ENCODE measurements at regions not wholly inside any gene's neighbourhood (a gene's known extent, or its start where the extent isn't known, plus 50 kb on each side); places are given as distances from the start of the nearest gene placed in this dataset.

GRCh38 chr1:4972761-4973320 lies 318.4 kb downstream of the AJAP1 start:
- TF ChIP-seq, protein P1, sequence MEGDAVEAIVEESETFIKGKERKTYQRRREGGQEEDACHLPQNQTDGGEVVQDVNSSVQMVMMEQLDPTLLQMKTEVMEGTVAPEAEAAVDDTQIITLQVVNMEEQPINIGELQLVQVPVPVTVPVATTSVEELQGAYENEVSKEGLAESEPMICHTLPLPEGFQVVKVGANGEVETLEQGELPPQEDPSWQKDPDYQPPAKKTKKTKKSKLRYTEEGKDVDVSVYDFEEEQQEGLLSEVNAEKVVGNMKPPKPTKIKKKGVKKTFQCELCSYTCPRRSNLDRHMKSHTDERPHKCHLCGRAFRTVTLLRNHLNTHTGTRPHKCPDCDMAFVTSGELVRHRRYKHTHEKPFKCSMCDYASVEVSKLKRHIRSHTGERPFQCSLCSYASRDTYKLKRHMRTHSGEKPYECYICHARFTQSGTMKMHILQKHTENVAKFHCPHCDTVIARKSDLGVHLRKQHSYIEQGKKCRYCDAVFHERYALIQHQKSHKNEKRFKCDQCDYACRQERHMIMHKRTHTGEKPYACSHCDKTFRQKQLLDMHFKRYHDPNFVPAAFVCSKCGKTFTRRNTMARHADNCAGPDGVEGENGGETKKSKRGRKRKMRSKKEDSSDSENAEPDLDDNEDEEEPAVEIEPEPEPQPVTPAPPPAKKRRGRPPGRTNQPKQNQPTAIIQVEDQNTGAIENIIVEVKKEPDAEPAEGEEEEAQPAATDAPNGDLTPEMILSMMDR (IDR thresholded peaks at IDR 0.05), result no peak
- no peak for TF ChIP-seq EZH2 (IDR thresholded peaks at IDR 0.05)
- H3K36me3 Mint-ChIP-seq, result no peaks in the 10 kb centered on the region
- no peak overlapping the region for H3K27ac ChIP-seq
- DNase-seq (ENCODE audit: low spot score), result no peak
- no peaks in the 10 kb centered on the region for H3F3A ChIP-seq (ENCODE audit: low read depth)
- no peak overlapping the region for H2AFZ ChIP-seq (replicated peaks)
- no peaks in the 10 kb centered on the region for H3K27me3 ChIP-seq
- no peak overlapping the region for H3K4me2 ChIP-seq
- no peaks in the 10 kb centered on the region for H3K4me1 ChIP-seq
- H3K9ac ChIP-seq, result no peak overlapping the region
- H4K20me1 ChIP-seq (ENCODE audit: low read depth), result no peaks in the 10 kb centered on the region
- no peaks in the 10 kb centered on the region for H3K9me3 Mint-ChIP-seq
- H3K27ac Mint-ChIP-seq, result no peak overlapping the region
- no peaks in the 10 kb centered on the region for H3K36me3 ChIP-seq
- no peak overlapping the region for H3K4me3 Mint-ChIP-seq
- H3K79me2 ChIP-seq (ENCODE audit: low read depth), result no peaks in the 10 kb centered on the region
- peaks cover 6% of the 10 kb centered on the region for H3K27me3 Mint-ChIP-seq (ENCODE audit: insufficient read depth, low read depth)
- H3K4me3 ChIP-seq, result no peak overlapping the region
- H3K9me3 ChIP-seq (ENCODE audit: low read depth), result no peaks in the 10 kb centered on the region
- no peaks in the 10 kb centered on the region for H3K4me1 Mint-ChIP-seq

DNA sequence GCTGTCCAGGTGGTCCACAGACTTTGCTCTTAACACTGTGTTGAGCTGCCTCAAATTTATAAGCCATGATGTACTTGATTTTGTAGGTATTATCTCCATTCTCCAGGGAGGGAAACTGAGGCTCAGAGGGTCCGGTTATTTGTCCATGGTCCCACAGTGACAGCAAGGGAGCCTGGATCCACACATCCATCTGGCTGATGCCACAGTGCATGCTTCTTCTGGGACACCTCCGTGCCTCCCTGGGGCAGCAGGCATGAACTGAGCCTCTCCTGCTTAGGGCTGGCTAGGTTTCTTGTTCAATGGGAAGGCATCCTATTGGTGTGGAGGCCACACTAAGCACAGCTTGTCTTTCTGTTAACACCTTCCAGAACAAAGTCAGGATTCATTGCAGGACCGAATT lies 317.3 kb downstream of the AJAP1 start:
- Histone ChIP-seq H3K9me3 (ENCODE audit: low read depth) (no peaks in the 10 kb centered on the region), H3K4me3 (no peak overlapping the region), H3K4me1 (no peaks in the 10 kb centered on the region), H3K27me3 (no peaks in the 10 kb centered on the region), H3F3A (ENCODE audit: low read depth) (no peaks in the 10 kb centered on the region), H4K20me1 (ENCODE audit: low read depth) (no peaks in the 10 kb centered on the region), H3K79me2 (ENCODE audit: low read depth) (no peaks in the 10 kb centered on the region), H3K27ac (no peak overlapping the region), H3K4me2 (no peak overlapping the region), H3K9ac (no peak overlapping the region), H3K36me3 (no peaks in the 10 kb centered on the region), H2AFZ (replicated peaks) (no peak overlapping the region)
- Mint-ChIP-seq H3K9me3 (no peaks in the 10 kb centered on the region), H3K27ac (no peak overlapping the region), H3K4me1 (no peaks in the 10 kb centered on the region), H3K27me3 (ENCODE audit: insufficient read depth, low read depth) (peaks cover 10% of the 10 kb centered on the region), H3K4me3 (no peak overlapping the region), H3K36me3 (no peaks in the 10 kb centered on the region)
- TF ChIP-seq EZH2phosphoT487 (IDR thresholded peaks at IDR 0.05) (no peak), EZH2 (IDR thresholded peaks at IDR 0.05) (no peak)
- TF ChIP-seq, protein P1 (IDR thresholded peaks at IDR 0.05), result no peak
- no peak for DNase-seq (ENCODE audit: low spot score)

DNA sequence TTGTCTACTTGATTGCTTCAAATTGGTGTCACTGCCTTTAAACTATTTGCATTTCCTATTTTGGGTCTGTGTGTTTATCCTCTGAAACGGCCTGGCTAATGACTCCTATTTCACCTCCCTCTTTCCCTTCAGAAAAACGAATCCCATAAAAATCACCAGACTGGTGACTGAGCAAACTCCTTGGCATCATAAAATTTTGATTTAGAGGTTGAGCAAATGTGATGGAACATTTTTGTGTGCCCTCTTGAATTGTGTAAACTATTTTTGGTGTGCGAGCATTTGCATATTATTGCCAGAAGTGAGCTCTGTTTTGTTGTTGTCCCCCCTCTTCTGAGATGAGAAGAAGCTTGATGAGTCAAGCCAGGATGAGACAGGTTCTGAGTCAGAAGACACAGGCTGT lies 316.1 kb downstream of the AJAP1 start:
- H3K4me1 ChIP-seq, result peaks cover 2% of the 10 kb centered on the region
- no peaks in the 10 kb centered on the region for H3K36me3 Mint-ChIP-seq
- H3K4me2 ChIP-seq, result no peak overlapping the region
- no peaks in the 10 kb centered on the region for H3F3A ChIP-seq (ENCODE audit: low read depth)
- H3K9ac ChIP-seq, result no peak overlapping the region
- no peak for DNase-seq (ENCODE audit: low spot score)
- no peaks in the 10 kb centered on the region for H4K20me1 ChIP-seq (ENCODE audit: low read depth)
- no peaks in the 10 kb centered on the region for H3K36me3 ChIP-seq
- TF ChIP-seq, protein P1 (IDR thresholded peaks at IDR 0.05), result no peak
- TF ChIP-seq EZH2phosphoT487 (IDR thresholded peaks at IDR 0.05) (no peak), EZH2 (IDR thresholded peaks at IDR 0.05) (no peak)
- H3K9me3 Mint-ChIP-seq, result no peaks in the 10 kb centered on the region
- H3K27ac ChIP-seq, result no peak overlapping the region
- no peaks in the 10 kb centered on the region for H3K79me2 ChIP-seq (ENCODE audit: low read depth)
- H3K27me3 ChIP-seq, result no peaks in the 10 kb centered on the region
- peaks cover 12% of the 10 kb centered on the region for H3K27me3 Mint-ChIP-seq (ENCODE audit: insufficient read depth, low read depth)
- H3K4me3 ChIP-seq, result no peak overlapping the region
- H3K4me1 Mint-ChIP-seq, result peaks cover 8% of the 10 kb centered on the region
- H2AFZ ChIP-seq (replicated peaks), result no peak overlapping the region
- no peaks in the 10 kb centered on the region for H3K9me3 ChIP-seq (ENCODE audit: low read depth)
- no peak overlapping the region for H3K27ac Mint-ChIP-seq
- no peak overlapping the region for H3K4me3 Mint-ChIP-seq

Data from neural progenitor cell (in vitro differentiated cells).